ENCODE measurements at regions not wholly inside any gene's neighbourhood (a gene's known extent, or its start where the extent isn't known, plus 50 kb on each side); places are given as distances from the start of the nearest gene placed in this dataset.

DNA sequence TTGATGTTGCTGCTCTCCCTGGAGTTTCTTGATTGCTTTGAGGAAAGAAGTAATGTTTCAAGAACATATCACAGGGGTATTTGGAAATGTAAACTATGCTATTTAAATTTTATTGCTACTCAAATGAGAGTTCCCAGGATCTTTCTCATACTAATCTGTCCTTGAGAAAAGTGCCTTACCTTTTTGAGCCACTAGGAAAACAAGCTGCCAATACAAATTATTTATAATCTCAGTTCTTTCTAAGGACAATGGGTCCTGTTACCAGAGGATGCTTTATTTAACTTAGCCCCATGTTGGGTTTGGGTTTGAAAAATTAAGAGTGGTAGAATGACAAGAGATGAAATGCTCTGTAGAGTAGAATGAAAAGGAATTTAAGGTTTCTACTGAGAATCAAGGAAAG is 258.2 kb upstream of the PRKD1 start:
- H3K36me3 Mint-ChIP-seq (ENCODE audit: low read depth), result no peaks in the 10 kb centered on the region
- H3K9me3 Mint-ChIP-seq (ENCODE audit: low read depth), result no peaks in the 10 kb centered on the region
- DNase-seq (ENCODE audit: low spot score), result no peak
- no peaks in the 10 kb centered on the region for H3K4me1 Mint-ChIP-seq (ENCODE audit: low read depth)
- TF ChIP-seq, protein P1, sequence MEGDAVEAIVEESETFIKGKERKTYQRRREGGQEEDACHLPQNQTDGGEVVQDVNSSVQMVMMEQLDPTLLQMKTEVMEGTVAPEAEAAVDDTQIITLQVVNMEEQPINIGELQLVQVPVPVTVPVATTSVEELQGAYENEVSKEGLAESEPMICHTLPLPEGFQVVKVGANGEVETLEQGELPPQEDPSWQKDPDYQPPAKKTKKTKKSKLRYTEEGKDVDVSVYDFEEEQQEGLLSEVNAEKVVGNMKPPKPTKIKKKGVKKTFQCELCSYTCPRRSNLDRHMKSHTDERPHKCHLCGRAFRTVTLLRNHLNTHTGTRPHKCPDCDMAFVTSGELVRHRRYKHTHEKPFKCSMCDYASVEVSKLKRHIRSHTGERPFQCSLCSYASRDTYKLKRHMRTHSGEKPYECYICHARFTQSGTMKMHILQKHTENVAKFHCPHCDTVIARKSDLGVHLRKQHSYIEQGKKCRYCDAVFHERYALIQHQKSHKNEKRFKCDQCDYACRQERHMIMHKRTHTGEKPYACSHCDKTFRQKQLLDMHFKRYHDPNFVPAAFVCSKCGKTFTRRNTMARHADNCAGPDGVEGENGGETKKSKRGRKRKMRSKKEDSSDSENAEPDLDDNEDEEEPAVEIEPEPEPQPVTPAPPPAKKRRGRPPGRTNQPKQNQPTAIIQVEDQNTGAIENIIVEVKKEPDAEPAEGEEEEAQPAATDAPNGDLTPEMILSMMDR (IDR thresholded peaks at IDR 0.05), result no peak
- no peak overlapping the region for H3K27ac Mint-ChIP-seq (ENCODE audit: unreplicated experiment)
- H3K4me3 Mint-ChIP-seq (ENCODE audit: unreplicated experiment), result no peak overlapping the region
- H3K27me3 Mint-ChIP-seq (ENCODE audit: low read depth), result peaks cover 10% of the 10 kb centered on the region

DNA sequence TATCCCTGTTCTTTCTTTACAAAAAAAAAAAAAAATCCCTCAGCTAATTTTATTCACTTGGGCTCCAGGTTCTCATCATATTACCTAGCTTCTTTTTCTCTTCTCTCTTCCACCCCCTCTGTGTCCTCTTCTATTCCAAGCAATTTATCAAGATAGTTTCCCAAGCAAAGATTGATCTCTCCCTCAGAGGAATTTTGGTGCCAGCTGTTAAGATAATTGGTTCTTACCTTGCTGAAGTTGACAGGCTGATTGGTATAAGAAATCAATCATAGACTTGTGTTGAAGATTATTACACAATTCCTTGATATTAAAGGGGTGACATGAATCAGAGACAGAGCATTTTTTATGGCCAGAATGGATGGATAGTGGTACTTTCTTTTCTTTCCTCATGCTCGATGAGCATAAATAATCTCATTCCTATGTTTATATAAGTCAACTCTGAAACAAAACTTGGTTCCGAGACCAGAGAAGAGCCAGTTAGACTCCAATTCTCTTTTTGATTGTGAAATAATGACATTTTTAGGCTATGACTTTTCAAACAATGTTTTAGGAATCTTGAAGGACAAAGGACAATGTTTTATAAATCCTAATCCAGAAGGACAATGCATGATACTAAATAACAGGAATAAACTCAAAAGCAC is 264.1 kb upstream of the PRKD1 start:
- DNase-seq (ENCODE audit: low spot score), result no peak
- no peak overlapping the region for H3K27ac Mint-ChIP-seq (ENCODE audit: unreplicated experiment)

DNA sequence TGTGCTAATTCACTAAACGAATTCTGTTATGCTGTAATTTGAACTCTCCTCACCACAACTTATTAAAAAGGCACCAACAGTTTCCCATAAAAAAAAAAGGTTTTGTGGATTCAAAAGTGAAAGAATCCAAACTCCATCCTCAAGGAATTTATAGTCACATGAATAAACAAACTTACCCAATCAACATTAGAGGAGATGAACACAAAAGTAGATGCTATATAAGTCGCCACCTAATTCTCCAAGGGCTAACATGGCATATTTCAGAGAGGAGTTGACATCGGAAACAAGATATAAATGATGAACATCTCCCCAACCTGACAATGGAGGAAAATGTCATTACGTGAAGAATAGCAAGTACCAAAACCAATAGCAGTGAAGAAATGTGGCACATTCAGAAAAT is 265.5 kb upstream of the PRKD1 start:
- no peak overlapping the region for H3K27ac Mint-ChIP-seq (ENCODE audit: unreplicated experiment)

More for the DNA sequence above, 264.1 kb upstream of the PRKD1 start:
- TF ChIP-seq, protein P1 (IDR thresholded peaks at IDR 0.05), result no peak
- peaks cover 28% of the 10 kb centered on the region for H3K4me1 Mint-ChIP-seq (ENCODE audit: low read depth)
- H3K9me3 Mint-ChIP-seq (ENCODE audit: low read depth), result no peaks in the 10 kb centered on the region
- no peak overlapping the region for H3K4me3 Mint-ChIP-seq (ENCODE audit: unreplicated experiment)
- H3K27me3 Mint-ChIP-seq (ENCODE audit: low read depth), result peaks cover 4% of the 10 kb centered on the region
- H3K36me3 Mint-ChIP-seq (ENCODE audit: low read depth), result no peaks in the 10 kb centered on the region

DNA sequence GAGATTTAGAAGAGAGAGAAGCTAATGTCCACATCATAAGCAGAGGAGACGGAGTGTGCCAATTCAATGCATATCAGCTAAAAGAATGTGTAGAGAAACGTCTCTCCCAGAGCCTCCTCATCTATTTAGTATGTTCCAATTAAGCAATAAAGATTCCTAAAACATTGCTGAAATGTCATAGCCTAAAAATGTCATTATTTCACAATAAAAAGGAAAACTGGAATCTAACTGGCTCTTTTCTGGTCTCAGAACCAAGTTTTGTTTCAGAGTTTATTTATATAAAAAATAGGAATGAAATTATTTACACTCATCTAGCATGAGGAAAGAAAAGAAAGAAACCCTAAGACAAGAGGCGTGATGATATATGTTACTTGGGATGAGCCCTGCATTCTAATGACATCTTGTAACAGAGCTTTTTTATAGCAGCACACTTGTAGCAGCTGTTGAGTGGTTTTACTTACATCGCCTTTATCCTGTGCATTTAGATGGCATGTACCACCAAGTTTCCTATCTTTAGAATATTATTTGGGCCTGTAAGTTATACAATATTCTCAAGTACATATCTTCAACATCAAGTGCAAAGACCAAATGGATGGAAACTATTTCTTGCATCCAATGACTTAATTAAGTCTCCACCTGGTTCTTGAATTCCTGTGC is 266.3 kb upstream of the PRKD1 start:
- Mint-ChIP-seq H3K27me3 (ENCODE audit: low read depth) (peaks cover 4% of the 10 kb centered on the region), H3K4me1 (ENCODE audit: low read depth) (peaks cover 28% of the 10 kb centered on the region), H3K27ac (ENCODE audit: unreplicated experiment) (peak overlapping the region; percentile 57), H3K4me3 (ENCODE audit: unreplicated experiment) (no peak overlapping the region), H3K9me3 (ENCODE audit: low read depth) (no peaks in the 10 kb centered on the region), H3K36me3 (ENCODE audit: low read depth) (no peaks in the 10 kb centered on the region)
- TF ChIP-seq, protein P1 (IDR thresholded peaks at IDR 0.05), result no peak
- DNase-seq (ENCODE audit: low spot score), result no peak

More for the DNA sequence above, 265.5 kb upstream of the PRKD1 start:
- no peak for DNase-seq (ENCODE audit: low spot score)
- H3K9me3 Mint-ChIP-seq (ENCODE audit: low read depth), result no peaks in the 10 kb centered on the region
- H3K4me3 Mint-ChIP-seq (ENCODE audit: unreplicated experiment), result no peak overlapping the region
- peaks cover 28% of the 10 kb centered on the region for H3K4me1 Mint-ChIP-seq (ENCODE audit: low read depth)
- no peaks in the 10 kb centered on the region for H3K36me3 Mint-ChIP-seq (ENCODE audit: low read depth)
- H3K27me3 Mint-ChIP-seq (ENCODE audit: low read depth), result peaks cover 4% of the 10 kb centered on the region
- TF ChIP-seq, protein P1 (IDR thresholded peaks at IDR 0.05), result no peak

DNA sequence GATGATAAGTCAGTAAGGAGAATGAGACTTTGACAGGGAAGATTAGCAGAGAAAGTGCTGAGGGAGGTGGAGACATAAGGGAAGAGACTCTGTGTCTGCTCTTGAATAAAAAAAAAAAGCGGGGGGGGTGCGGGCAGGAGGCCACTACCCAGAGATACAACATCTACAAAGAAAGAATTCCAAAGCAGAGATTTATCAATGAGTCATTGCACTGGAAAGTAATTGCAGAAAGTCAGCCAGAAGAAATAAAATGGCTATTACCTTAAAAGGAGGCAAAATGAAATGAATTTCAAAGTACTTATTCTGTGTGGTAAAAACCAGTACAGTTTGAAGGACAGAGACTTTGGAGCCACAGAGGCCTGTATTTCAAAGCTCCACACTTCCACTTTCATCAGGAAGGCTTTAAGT is 267.1 kb upstream of the PRKD1 start:
- Mint-ChIP-seq H3K27me3 (ENCODE audit: low read depth) (peaks cover under 1% of the 10 kb centered on the region), H3K27ac (ENCODE audit: unreplicated experiment) (peak overlapping the region; percentile 57), H3K9me3 (ENCODE audit: low read depth) (no peaks in the 10 kb centered on the region), H3K4me3 (ENCODE audit: unreplicated experiment) (peak overlapping the region; percentile 9), H3K36me3 (ENCODE audit: low read depth) (no peaks in the 10 kb centered on the region), H3K4me1 (ENCODE audit: low read depth) (peaks cover 28% of the 10 kb centered on the region)
- TF ChIP-seq, protein P1 (IDR thresholded peaks at IDR 0.05), result no peak
- DNase-seq (ENCODE audit: low spot score), result no peak
